NCI-H2227 treated with DMSO at 0.1 percent for 48 hours (cell line): ENCODE measurements at regions not wholly inside any gene's neighbourhood (a gene's known extent, or its start where the extent isn't known, plus 50 kb on each side); places are given as distances from the start of the nearest gene placed in this dataset.

Experiments used
- DNase-seq: peaks from one replicate; lab custom pipeline; 2025; lab: John Stamatoyannopoulos, UW

DNA sequence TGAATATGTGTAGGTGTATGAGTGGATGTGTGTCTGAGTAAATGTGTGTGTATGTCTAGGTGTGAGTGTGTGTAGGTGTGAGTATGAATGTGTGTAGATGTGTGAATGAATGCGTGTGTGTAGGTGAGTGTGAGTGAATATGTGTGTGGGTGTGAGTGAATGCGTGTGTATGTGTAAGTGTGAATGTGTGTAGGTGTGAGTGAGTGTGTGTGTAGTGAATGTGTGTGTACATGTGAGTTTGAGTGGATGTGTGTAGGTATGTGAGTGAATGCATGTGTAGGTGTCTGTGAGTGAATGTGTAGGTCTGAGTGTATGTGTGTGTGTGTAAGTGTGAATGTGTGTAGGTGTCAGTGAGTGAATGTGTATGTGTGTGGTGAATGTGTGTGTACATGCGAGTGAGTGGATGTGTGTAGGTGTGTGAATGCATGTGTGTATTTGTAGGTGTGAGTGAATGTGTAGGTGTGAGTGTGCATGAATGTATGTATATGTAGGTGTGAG is 201.0 kb upstream of the ZNF536 start:
- no peak for DNase-seq

DNA sequence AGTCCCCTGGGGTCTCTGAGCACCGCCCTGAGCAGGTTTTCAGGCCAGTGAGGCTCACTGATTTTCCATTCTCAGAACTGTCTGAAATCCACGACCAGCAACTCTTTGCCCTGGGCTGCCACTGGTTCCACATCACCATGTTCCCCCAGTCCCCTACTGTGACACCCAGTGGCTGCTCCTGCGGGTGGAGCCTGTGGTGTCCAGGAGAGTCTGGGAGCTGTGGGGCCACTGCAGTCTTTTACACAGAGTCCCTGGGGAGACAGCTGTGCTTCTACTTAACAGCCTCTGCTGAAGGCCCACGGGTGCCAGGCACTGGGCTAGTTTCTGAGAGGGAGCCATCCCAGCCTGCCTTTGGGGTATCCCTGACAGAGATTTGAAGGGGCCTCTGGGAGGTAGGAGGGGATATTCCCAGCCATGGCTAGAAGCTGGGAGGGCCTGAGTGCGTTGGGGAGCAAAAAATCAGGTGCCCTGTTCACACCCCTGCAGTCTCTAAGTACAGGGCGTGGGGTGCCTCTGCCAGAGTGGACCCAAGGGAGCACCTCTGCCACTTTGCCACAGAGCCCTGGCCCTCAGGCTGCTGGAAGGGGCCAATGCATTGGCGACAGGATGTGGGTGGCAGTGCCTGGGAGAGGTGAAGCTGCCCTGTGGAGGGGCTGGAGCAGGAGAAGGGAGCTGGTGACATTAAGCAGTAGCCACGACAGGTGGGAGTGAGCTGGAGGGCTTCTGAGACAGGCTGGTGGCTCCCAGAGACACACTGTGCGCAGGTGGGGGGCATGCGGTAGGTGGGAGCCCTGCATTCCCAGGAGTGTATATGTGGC is 200.2 kb upstream of the ZNF536 start:
- DNase-seq: no peak

DNA sequence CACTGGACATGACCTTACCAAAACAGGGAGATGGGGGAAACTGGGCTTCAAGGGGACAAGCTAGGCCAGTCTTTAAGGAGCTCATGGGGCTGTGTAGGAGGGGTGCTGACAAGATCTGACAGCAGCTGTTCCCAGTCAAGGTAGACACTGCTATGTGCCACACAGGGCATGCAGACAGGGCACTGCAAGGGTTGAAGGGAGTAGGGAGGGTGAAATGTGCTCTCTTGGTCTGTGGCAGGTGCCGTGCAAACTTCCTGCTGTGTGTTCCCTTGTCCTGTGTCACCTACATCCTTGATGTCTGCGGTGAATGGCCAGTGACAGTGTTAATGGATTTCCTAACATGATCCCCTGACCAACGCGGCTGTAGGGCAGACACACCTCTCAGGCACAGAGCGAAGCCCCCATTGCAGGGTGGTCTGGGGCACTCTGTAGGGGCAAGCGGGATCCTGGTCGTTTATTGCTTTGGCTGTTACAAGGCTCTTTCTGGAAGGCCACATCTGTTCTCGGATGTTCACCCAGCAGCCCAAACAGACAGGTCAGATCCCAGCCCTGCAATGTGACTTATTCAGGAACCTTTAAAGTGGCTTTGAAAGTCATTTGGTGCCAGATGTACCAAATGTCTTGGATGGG is 199.5 kb upstream of the ZNF536 start:
- DNase-seq: no peak

DNA sequence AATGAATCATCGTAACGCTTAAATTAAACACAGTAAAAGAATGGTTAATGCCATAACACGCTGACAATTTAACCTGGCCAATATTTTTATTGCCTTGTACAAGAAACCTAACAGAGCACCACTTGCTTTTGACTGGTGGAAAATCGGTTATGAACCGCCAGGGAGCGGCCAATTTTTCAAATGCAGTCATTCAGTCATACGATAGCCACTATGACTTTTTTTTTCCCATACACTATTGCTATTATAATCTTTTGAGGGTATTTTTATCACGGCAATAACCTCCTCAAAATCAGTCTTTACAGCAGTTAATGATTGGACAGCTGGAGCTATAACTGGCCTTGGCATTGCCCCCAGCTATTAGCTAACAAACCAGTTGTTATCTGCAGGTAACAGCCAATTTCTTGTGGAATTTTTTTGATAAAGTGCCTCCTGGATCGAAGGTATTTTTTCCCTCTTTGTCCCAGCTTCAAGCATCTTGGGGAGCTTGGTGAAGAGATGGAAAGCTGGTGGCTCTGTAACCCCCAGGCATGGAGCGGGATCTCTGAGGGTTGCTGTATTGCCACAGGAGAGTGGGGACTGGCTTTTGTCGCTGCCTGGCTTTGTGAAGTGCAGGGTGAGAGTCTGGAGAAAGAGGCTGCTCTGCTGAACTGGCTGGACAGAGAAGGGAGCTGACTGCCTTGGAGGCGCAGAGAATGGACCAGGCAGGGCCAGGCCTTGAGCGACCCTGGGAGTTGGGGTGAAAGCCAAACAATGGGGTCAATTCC is 198.4 kb upstream of the ZNF536 start:
- no peak for DNase-seq

GRCh38 chr19:30174357-30174645 is 197.9 kb upstream of the ZNF536 start:
- DNase-seq: no peak

- no peak for DNase-seq
These were observed 197.4 kb upstream of the ZNF536 start for GRCh38 chr19:30174791-30175190.

DNA sequence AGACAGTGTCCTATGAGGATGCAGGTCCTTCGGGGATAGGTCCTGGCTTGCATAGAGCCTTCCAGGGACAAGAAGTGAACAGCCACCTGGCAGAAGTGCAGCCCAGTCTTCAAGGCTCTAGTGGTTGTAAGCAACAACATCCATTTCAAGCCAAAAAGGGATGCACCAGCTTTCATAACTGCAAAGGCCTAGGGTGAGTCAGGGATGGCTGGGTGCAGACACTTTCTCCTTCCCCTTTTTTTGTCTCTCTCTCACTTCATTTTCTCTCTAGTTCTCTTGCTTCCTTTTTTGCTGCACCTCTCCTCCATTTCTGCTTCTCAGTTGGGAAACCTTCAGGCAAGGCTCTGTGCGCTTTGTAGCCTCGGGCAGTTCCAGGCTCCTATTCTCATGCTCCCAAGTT is 196.2 kb upstream of the ZNF536 start:
- DNase-seq: no peak

DNA sequence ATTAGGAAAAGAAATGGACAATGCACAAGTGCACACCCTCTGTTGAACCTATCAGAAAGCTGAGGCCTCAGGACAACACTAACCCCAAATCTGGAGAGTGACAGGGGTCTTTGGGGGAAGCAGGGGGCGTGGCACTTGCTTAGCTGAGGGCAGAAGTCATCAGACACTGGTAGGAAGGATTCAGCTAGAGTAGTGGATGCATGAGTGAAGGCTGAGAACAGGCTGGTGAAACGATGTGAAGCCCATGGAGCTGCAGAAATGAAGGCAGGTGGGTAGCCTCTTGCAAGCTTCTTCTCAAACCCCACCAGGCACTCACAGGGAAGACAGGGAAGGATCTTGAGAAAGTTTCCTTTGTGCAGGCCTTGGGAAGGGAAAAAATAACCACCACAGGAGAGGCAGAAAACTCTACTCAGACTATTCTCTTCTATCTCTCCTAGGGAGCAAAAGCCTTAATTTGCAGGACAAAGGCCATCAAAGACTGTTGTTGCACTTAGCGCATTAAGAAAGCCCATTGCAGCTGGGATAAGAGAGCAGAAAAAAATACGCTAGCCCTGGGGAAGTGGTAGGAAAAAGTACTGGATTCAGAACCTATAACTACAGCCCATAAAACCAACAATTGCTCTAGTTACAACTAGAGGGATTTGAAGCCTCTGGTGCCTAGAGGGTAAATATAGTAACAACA is 193.3 kb upstream of the ZNF536 start:
- no peak for DNase-seq

DNA sequence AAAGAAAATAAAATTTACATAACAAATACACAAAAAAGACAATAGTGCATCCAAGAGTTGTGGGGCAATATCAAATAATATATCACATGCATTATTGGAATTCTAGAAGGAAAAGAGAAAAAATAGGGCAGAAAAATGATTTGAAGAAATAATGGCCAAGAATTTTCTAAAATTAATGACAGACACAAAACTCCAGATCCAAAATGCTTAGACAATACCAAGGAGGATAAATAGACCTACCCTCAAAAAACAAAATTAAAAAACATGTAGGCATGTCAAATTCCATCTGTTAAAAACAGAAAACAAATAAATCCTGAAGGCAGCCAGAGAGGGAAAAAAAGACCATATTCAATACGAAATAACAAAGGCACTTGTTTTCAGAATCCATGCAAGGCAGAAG is 191.5 kb upstream of the ZNF536 start:
- DNase-seq: no peak

GRCh38 chr19:30183807-30184490 is 188.2 kb upstream of the ZNF536 start:
- DNase-seq: no peak

DNA sequence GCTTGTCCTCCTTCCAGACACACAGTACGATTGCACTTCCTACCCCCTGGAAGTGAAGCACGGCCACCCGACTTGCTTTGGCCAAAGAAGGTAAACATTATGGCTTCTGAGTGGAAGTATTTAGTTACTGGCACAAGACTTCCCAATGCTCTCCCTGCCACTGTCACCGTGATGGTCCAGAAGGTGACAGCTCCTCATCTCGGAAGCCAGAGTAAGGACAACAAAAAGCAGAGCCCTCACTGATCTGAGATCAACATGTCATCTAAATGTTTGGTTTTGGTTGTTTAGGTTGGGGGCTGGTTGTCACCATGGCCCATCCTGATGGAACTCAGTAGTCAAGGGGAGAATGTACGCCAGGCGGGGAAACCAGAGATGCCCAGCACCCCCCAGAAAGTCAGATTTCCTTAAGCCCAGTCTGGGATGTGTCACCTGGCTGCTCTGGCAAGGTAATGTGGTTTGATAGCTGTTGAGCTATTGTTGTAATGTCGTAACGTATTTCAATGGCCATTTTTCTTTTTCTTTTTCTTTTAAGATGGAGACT is 170.1 kb upstream of the ZNF536 start:
- DNase-seq: no peak

DNA sequence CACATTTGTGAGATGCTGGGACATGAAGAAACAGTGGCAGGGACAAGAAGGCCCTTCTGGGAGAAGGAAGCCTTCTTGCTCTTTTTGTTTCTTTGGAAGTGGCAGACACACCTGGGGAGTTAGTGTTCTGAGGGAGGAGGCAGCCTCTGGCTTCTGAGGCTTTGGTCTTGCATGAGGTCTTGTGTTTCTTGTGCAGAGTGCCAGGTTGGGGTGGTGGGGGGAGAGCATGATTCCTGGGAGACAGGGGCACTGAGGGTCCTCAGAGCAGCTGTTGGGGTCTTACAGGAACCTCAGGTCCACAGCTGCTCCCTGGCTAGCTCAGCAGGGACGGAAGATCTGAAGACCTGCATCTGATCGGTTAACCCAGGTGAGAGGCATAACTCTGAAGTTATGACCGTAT is 167.5 kb upstream of the ZNF536 start:
- DNase-seq: no peak

DNA sequence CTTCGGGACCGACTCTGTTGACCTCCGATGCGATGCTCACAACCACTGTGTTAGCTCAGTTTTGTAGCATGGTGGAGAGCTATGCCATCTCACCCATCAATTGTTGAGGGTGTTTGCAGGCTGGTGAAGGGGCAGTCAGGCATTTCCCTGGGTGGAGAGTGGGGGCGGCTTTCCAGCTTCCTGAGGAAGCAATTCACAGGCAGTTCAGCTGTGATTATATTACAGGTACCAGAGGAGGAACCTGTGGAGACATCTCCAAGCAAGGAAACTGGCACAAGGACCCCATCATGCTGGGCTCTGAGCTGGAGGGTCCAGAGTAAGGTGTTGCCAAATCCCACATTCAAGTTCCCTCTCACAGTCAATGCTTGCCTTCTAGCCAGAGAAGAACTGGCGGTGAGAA is 166.0 kb upstream of the ZNF536 start:
- no peak for DNase-seq

DNA sequence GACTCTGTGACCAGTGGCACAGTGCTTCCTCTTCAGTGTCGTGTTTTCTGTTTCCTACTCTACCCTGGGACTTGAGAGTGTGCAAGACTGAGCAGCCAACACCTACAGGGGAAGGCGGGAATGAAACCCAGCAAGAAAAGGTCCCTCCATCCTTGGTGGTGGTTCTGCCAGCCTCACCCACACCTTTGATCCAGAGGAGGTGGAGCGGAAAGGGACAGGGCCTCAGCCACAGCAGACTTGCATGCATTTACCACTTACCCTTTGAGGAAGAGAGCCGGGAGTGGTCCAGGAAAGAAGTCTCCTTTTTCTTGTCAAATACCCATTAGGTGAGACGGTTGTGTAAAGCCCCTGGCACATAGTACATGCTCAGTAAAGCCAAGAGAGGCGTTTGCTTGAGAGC is 164.8 kb upstream of the ZNF536 start:
- no peak for DNase-seq

DNA sequence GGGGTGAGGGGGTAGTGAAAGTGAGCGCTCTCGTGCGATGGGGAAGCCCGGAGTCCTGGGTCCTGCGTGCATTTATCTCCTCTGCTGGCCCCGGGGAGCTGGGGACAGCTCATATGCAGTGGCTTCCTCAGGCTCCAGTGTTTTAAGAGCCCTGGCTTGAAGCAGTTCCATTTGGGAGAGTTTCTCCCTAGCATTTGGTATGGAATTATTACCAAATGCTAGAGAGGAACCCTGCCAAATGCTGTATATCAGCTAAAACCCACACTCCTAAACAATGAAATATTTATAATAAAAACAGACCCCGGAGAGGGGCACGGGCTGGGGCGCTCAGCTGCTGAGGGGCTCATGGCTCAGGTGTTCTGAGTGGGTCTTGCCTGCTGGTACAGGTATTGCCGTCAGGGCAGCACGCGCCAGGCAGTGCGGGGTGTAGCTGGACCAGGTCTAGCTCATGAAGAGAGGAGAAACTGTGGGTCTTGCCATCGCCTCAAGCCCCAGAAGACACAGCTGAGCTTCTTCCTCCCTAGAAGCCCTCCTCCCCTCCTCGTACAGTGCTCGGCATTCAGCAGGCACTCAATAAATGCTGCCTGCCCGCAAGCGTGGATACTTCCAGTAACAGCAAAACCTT is 163.6 kb upstream of the ZNF536 start:
- DNase-seq: no peak

GRCh38 chr19:30209617-30210600 is 162.3 kb upstream of the ZNF536 start:
- no peak for DNase-seq

DNA sequence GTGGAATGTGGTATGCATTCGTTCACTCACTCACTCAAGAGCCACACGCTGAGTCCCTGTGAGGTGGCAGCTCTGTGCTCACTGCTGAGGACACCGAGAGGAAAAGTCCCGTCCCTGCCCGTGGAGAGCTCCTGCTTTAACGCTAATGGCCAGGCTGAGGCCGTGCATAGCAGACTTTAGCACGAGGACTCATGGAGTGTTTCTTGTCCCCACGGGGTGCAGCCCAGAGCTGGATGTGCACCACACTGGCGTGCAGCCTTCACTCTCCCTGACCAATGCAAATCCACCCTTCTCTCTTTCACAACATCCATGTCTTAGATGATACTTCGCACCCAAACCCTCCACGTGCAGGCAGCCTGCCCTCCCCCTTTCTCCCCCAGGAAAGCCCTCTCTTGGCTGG is 159.6 kb upstream of the ZNF536 start:
- no peak for DNase-seq

GRCh38 chr19:30214651-30215051 is 157.5 kb upstream of the ZNF536 start:
- no peak for DNase-seq

GRCh38 chr19:30215248-30215647 is 156.9 kb upstream of the ZNF536 start:
- no peak for DNase-seq

DNA sequence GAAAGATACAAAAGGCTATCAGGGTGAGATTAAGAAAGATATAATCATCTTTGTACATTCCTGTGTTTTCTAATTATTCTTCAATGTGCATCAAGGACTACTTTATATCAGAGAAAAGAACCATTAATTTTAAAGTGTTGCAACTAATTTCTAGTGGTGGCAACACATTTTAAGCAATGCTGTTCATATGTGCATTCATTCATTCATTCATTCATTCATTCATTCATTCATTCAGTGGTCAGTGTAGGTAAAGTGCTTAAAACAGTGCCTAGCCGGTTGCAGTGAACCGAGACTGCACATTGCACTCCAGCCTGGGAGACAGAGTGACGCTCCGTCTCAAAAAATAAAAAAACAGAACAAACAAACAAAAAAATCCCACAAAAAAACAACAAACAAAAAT is 155.7 kb upstream of the ZNF536 start:
- no peak for DNase-seq
